CD14-positive monocyte (primary cell): ENCODE measurements at regions not wholly inside any gene's neighbourhood (a gene's known extent, or its start where the extent isn't known, plus 50 kb on each side); places are given as distances from the start of the nearest gene placed in this dataset.

ENCODE experiments used
- DNase-seq, 3 donors: peaks; one replicate each; pipeline ENCODE4 v3.0.0-alpha.2; 2011 to 2022
- H2AFZ ChIP-seq: 2 replicates; pipeline ENCODE4 v1.6.0; 2012; ENCODE audit warnings: mild to moderate bottlenecking, low read depth, low read length, inconsistent platforms; ENCODE audit not compliant: insufficient read depth, poor library complexity, severe bottlenecking
- H3K27ac ChIP-seq, 2 donors: 1 replicate in 1 of 2; 2 replicates in 1 of 2; pipeline ENCODE4 v1.5.1; 2012 to 2013; ENCODE audit warnings: low read length in 2 of 2, control low read depth in 1 of 2, inconsistent platforms in 1 of 2, low read depth in 1 of 2, mild to moderate bottlenecking in 1 of 2
- H3K27me3 ChIP-seq, 2 donors: one replicate each; pipeline versions ENCODE4 v1.6.0 to v1.6.1; 2011 to 2013; ENCODE audit warnings: low read length in 2 of 2; ENCODE audit not compliant: control insufficient read depth in 2 of 2, insufficient read depth in 2 of 2
- H3K36me3 ChIP-seq, 2 donors: replicated peaks in 1 of 2; 1 replicate in 1 of 2; 2 replicates in 1 of 2; pipeline versions ENCODE4 v1.5.1 to v1.6.1; 2012 to 2013; ENCODE audit warnings: low read length in 2 of 2, control low read depth in 1 of 2, inconsistent platforms in 1 of 2, mild to moderate bottlenecking in 1 of 2; ENCODE audit not compliant: insufficient read depth in 2 of 2, control insufficient read depth in 1 of 2
- H3K4me1 ChIP-seq, 2 donors: 1 replicate in 1 of 2; 2 replicates in 1 of 2; pipeline versions ENCODE4 v1.5.1 to v1.6.1; 2012 to 2013; ENCODE audit warnings: low read length in 2 of 2, control low read depth in 1 of 2, inconsistent platforms in 1 of 2, mild to moderate bottlenecking in 1 of 2, moderate library complexity in 1 of 2; ENCODE audit not compliant: insufficient read depth in 2 of 2, control insufficient read depth in 1 of 2
- H3K4me2 ChIP-seq: replicated peaks from 2 replicates; pipeline ENCODE3; 2012; ENCODE audit warnings: low read length, moderate library complexity, mild to moderate bottlenecking; ENCODE audit not compliant: poor library complexity, severe bottlenecking; ENCODE audit errors: extremely low read depth
- H3K4me3 ChIP-seq, 3 experiments: fragments of 200-600 bp in 1 of 3; sonication (generic) in 1 of 3; replicated peaks in 1 of 3; 1 replicate in 2 of 3; 2 replicates in 1 of 3; pipeline ENCODE4 v1.5.1; 2011 to 2013; ENCODE audit warnings: low read length in 3 of 3, mild to moderate bottlenecking in 3 of 3, control low read depth in 2 of 3, low read depth in 2 of 3, inconsistent platforms in 1 of 3, moderate library complexity in 1 of 3
- H3K79me2 ChIP-seq: 2 replicates; pipeline ENCODE4 v1.6.0; 2012; ENCODE audit warnings: mild to moderate bottlenecking, control low read depth, inconsistent platforms, low read length, moderate library complexity; ENCODE audit not compliant: insufficient read depth
- H3K9ac ChIP-seq: 2 replicates; pipeline ENCODE4 v1.6.0; 2017; ENCODE audit warnings: low read length, mild to moderate bottlenecking; ENCODE audit not compliant: insufficient read depth, poor library complexity, severe bottlenecking
- H3K9me3 ChIP-seq, 2 donors: replicated peaks in 1 of 2; 1 replicate in 1 of 2; 2 replicates in 1 of 2; pipeline versions ENCODE4 v1.5.1 to v1.6.1; 2012 to 2013; ENCODE audit warnings: low read length in 2 of 2, control low read depth in 1 of 2; ENCODE audit not compliant: control insufficient read depth in 1 of 2, insufficient read depth in 1 of 2
- H4K20me1 ChIP-seq: 2 replicates; pipeline ENCODE4 v1.6.0; 2012; ENCODE audit warnings: mild to moderate bottlenecking, low read length, control low read depth, moderate library complexity; ENCODE audit not compliant: insufficient read depth
- H3K27ac Mint-ChIP-seq, 7 donors: one replicate each; pipeline ENCODE4 v1.8.0; 2020; ENCODE audit warnings: mild to moderate bottlenecking in 7 of 7, mixed read lengths in 7 of 7, moderate library complexity in 6 of 7, inconsistent platforms in 2 of 7
- H3K27me3 Mint-ChIP-seq, 3 donors: one replicate each; pipeline ENCODE4 v1.8.0; 2021 to 2022; ENCODE audit warnings: low read depth in 3 of 3, mild to moderate bottlenecking in 3 of 3, mixed read lengths in 3 of 3, moderate library complexity in 3 of 3, inconsistent platforms in 1 of 3
- H3K36me3 Mint-ChIP-seq, 2 donors: one replicate each; pipeline ENCODE4 v1.8.0; 2020; ENCODE audit warnings: mixed read lengths in 2 of 2, inconsistent platforms in 1 of 2, mild to moderate bottlenecking in 1 of 2
- H3K4me1 Mint-ChIP-seq: one replicate; pipeline ENCODE4 v1.8.0; 2020; ENCODE audit warnings: mild to moderate bottlenecking, mixed read lengths
- H3K4me3 Mint-ChIP-seq, 2 donors: one replicate each; pipeline ENCODE4 v1.8.0; 2020; ENCODE audit warnings: mild to moderate bottlenecking in 2 of 2, mixed read lengths in 2 of 2, moderate library complexity in 1 of 2
- H3K9me3 Mint-ChIP-seq, 7 donors: one replicate each; pipeline ENCODE4 v1.8.0; 2020 to 2022; ENCODE audit warnings: mixed read lengths in 7 of 7, mild to moderate bottlenecking in 6 of 7, moderate library complexity in 6 of 7, inconsistent platforms in 2 of 7
- WGBS: methylation state at CpG from one replicate; pipeline ENCODE4 v1.1.5; 2013; ENCODE audit warnings: missing lambda C conversion rate; ENCODE audit not compliant: insufficient coverage; 5-methylcytosine and 5-hydroxymethylcytosine counted together
- intact Hi-C, 2 donors: fragments of 100-400 bp; cut with micrococcal nuclease; formaldehyde crosslinking; loops; one replicate each; pipeline versions ENCODE4 v1.15.0 to v1.15.1; 2023
- TF ChIP-seq, protein P1 (sequence below): fragments of 200-600 bp; IDR thresholded peaks from one replicate; pipeline ENCODE4 v1.8.0; 2022; ENCODE audit warnings: antibody characterized with exemption, mild to moderate bottlenecking

GRCh38 chrX:117134983-117135382 is 672.2 kb upstream of the CT83 start:
- Histone ChIP-seq H3K4me3 (no peak overlapping the region), H3K4me2 (no peak overlapping the region), H4K20me1 (no peaks in the 10 kb centered on the region), H3K36me3 (no peaks in the 10 kb centered on the region), H3K27me3 (no peaks in the 10 kb centered on the region), H3K9ac (no peak overlapping the region), H3K79me2 (no peaks in the 10 kb centered on the region), H3K27ac (no peak overlapping the region), H2AFZ (no peak overlapping the region), H3K9me3 (no peaks in the 10 kb centered on the region), H3K4me1 (no peaks in the 10 kb centered on the region)
- intact Hi-C loops, result no loop called here
- Mint-ChIP-seq H3K4me3 (no peak overlapping the region), H3K36me3 (no peaks in the 10 kb centered on the region), H3K27me3 (no peaks in the 10 kb centered on the region), H3K4me1 (no peaks in the 10 kb centered on the region), H3K9me3 (peaks cover 0 to 2% (median 0%) of the 10 kb centered on the region in 7 donors), H3K27ac (no peak overlapping the region)
- no CpG with 5 or more reads among the region's 2 CpGs for WGBS
- TF ChIP-seq, protein P1, sequence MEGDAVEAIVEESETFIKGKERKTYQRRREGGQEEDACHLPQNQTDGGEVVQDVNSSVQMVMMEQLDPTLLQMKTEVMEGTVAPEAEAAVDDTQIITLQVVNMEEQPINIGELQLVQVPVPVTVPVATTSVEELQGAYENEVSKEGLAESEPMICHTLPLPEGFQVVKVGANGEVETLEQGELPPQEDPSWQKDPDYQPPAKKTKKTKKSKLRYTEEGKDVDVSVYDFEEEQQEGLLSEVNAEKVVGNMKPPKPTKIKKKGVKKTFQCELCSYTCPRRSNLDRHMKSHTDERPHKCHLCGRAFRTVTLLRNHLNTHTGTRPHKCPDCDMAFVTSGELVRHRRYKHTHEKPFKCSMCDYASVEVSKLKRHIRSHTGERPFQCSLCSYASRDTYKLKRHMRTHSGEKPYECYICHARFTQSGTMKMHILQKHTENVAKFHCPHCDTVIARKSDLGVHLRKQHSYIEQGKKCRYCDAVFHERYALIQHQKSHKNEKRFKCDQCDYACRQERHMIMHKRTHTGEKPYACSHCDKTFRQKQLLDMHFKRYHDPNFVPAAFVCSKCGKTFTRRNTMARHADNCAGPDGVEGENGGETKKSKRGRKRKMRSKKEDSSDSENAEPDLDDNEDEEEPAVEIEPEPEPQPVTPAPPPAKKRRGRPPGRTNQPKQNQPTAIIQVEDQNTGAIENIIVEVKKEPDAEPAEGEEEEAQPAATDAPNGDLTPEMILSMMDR, result no peak
- no peak for DNase-seq

DNA sequence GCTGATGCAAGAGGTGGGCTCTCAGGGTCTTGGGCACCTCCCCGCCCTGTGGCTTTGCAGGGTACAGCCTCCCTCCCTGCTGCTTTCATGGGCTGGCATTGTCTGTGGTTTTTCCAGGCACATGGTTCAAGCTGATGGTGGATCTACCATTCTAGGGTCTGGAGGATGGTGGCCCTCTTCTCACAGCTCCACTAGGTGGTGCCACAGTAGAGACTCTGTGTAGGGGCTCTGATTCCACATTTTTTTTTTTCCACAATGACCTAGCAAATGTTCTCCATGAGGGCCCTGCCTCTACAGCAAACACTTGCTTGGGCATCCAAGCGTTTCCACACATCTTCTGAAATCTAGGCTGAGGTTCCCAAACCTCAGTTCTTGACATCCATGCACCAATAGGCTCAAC is 657.9 kb upstream of the CT83 start:
- intact Hi-C loops, result no loop called here
- TF ChIP-seq, protein P1, result no peak
- Histone ChIP-seq H3K36me3 (no peaks in the 10 kb centered on the region), H3K27ac (no peak overlapping the region), H3K9me3 (peaks cover 3 to 15% of the 10 kb centered on the region in 2 donors), H3K27me3 (no peaks in the 10 kb centered on the region), H3K4me1 (no peaks in the 10 kb centered on the region), H3K9ac (no peak overlapping the region), H2AFZ (no peak overlapping the region), H3K4me2 (no peak overlapping the region), H3K4me3 (no peak overlapping the region), H4K20me1 (no peaks in the 10 kb centered on the region), H3K79me2 (no peaks in the 10 kb centered on the region)
- no peaks in the 10 kb centered on the region for H3K4me1 Mint-ChIP-seq
- H3K4me3 Mint-ChIP-seq, result no peak overlapping the region
- no peak for DNase-seq
- peaks cover 4 to 11% (median 6%) of the 10 kb centered on the region in 7 donors for H3K9me3 Mint-ChIP-seq
- 100% methylated on average over 1 of the region's 2 CpGs for WGBS
- no peaks in the 10 kb centered on the region for H3K27me3 Mint-ChIP-seq
- no peaks in the 10 kb centered on the region for H3K36me3 Mint-ChIP-seq
- no peak overlapping the region for H3K27ac Mint-ChIP-seq
